Stimulated activated CD4-positive, alpha-beta T cell treated with anti-CD3 and anti-CD28 coated beads, Interleukin-15, amount 100 ng/mL, for 24 hours (primary cell): ENCODE measurements at regions not wholly inside any gene's neighbourhood (a gene's known extent, or its start where the extent isn't known, plus 50 kb on each side); places are given as distances from the start of the nearest gene placed in this dataset.
"Not testable (repeated sequence)": the region's sequence is repeated elsewhere in the genome, so short reads cannot be mapped to it uniquely, and the experiment has no call there.

Experiments
- DNase-seq: peaks from one replicate; pipeline ENCODE4 v3.0.0-alpha.2; 2020

GRCh38 chr12:89870413-89871184 lies 162.0 kb upstream of the ATP2B1 start:
- DNase-seq = no peak

GRCh38 chr12:89867611-89868010 lies 159.0 kb upstream of the ATP2B1 start:
- not testable (repeated sequence) for DNase-seq

- DNase-seq = no peak
Observed at GRCh38 chr12:89864411-89864810, 155.8 kb upstream of the ATP2B1 start.

GRCh38 chr12:89863968-89864367 lies 155.3 kb upstream of the ATP2B1 start:
- no peak for DNase-seq

GRCh38 chr12:89863493-89863938 lies 154.9 kb upstream of the ATP2B1 start:
- DNase-seq = peak; percentile 61

- peak; percentile 22 for DNase-seq
Observed at GRCh38 chr12:89862511-89863445, 154.1 kb upstream of the ATP2B1 start.

- no peak for DNase-seq
Observed at GRCh38 chr12:89861086-89861485, 152.4 kb upstream of the ATP2B1 start.

- DNase-seq = no peak
Observed at GRCh38 chr12:89859508-89860220, 151.0 kb upstream of the ATP2B1 start.

GRCh38 chr12:89858718-89859117 lies 150.1 kb upstream of the ATP2B1 start:
- no peak for DNase-seq

GRCh38 chr12:89857652-89858274 lies 149.1 kb upstream of the ATP2B1 start:
- DNase-seq = no peak

- DNase-seq = no peak
Observed at GRCh38 chr12:89856431-89856830, 147.8 kb upstream of the ATP2B1 start.

GRCh38 chr12:89848732-89849131 lies 140.1 kb upstream of the ATP2B1 start:
- no peak for DNase-seq

- DNase-seq = no peak
Observed at GRCh38 chr12:89846473-89847055, 137.9 kb upstream of the ATP2B1 start.

GRCh38 chr12:89845767-89846166 lies 137.1 kb upstream of the ATP2B1 start:
- no peak for DNase-seq

GRCh38 chr12:89845366-89845765 lies 136.7 kb upstream of the ATP2B1 start:
- no peak for DNase-seq

- no peak for DNase-seq
Observed at GRCh38 chr12:89844539-89844938, 135.9 kb upstream of the ATP2B1 start.

- DNase-seq = no peak
Observed at GRCh38 chr12:89840162-89840922, 131.7 kb upstream of the ATP2B1 start.

GRCh38 chr12:89839444-89839843 lies 130.8 kb upstream of the ATP2B1 start:
- no peak for DNase-seq

GRCh38 chr12:89838833-89839232 lies 130.2 kb upstream of the ATP2B1 start:
- no peak for DNase-seq

- no peak for DNase-seq
Observed at GRCh38 chr12:89836026-89836425, 127.4 kb upstream of the ATP2B1 start.

GRCh38 chr12:89834676-89835075 lies 126.0 kb upstream of the ATP2B1 start:
- DNase-seq = no peak
